ENCODE measurements at regions not wholly inside any gene's neighbourhood (a gene's known extent, or its start where the extent isn't known, plus 50 kb on each side); places are given as distances from the start of the nearest gene placed in this dataset.

- no peak for DNase-seq
These were observed 827.8 kb downstream of the TLE4 start for GRCh38 chr9:80399606-80400005.

- no peak for DNase-seq
These were observed 816.1 kb downstream of the TLE4 start for GRCh38 chr9:80387828-80388227.

- no peak for DNase-seq
These were observed 813.5 kb downstream of the TLE4 start for GRCh38 chr9:80385246-80385645.

GRCh38 chr9:80383331-80383730 is 811.6 kb downstream of the TLE4 start:
- no peak for DNase-seq

- DNase-seq, result no peak
These were observed 810.6 kb downstream of the TLE4 start for GRCh38 chr9:80382211-80382891.

GRCh38 chr9:80380301-80380700 is 808.5 kb downstream of the TLE4 start:
- DNase-seq, result no peak

GRCh38 chr9:80378669-80379293 is 807.0 kb downstream of the TLE4 start:
- DNase-seq, result no peak

- no peak for DNase-seq
These were observed 804.4 kb downstream of the TLE4 start for GRCh38 chr9:80376180-80376579.

- DNase-seq, result no peak
These were observed 803.7 kb downstream of the TLE4 start for GRCh38 chr9:80375477-80375876.

GRCh38 chr9:80369641-80370040 is 797.9 kb downstream of the TLE4 start:
- no peak for DNase-seq

- DNase-seq, result no peak
These were observed 794.9 kb downstream of the TLE4 start for GRCh38 chr9:80366626-80367025.

GRCh38 chr9:80359941-80360881 is 788.4 kb downstream of the TLE4 start:
- no peak for DNase-seq

- no peak for DNase-seq
These were observed 787.5 kb downstream of the TLE4 start for GRCh38 chr9:80359291-80359690.

- no peak for DNase-seq
These were observed 781.2 kb downstream of the TLE4 start for GRCh38 chr9:80352967-80353366.

GRCh38 chr9:80351612-80352011 is 779.8 kb downstream of the TLE4 start:
- DNase-seq, result no peak

- no peak for DNase-seq
These were observed 754.3 kb downstream of the TLE4 start for GRCh38 chr9:80326105-80326504.

- no peak for DNase-seq
These were observed 749.2 kb downstream of the TLE4 start for GRCh38 chr9:80320916-80321315.

GRCh38 chr9:80320480-80320879 is 748.7 kb downstream of the TLE4 start:
- DNase-seq, result no peak

- no peak for DNase-seq
These were observed 733.4 kb downstream of the TLE4 start for GRCh38 chr9:80305136-80305535.

- DNase-seq, result no peak
These were observed 723.2 kb downstream of the TLE4 start for GRCh38 chr9:80294955-80295354.

GRCh38 chr9:80294318-80294717 is 722.6 kb downstream of the TLE4 start:
- DNase-seq, result no peak

- no peak for DNase-seq
These were observed 720.5 kb downstream of the TLE4 start for GRCh38 chr9:80292231-80292630.

- no peak for DNase-seq
These were observed 713.6 kb downstream of the TLE4 start for GRCh38 chr9:80285326-80285725.

GRCh38 chr9:80282766-80283165 is 711.0 kb downstream of the TLE4 start:
- DNase-seq, result no peak

Data from SIG-M5 (cell line).